Endothelial cell (in vitro differentiated cells): ENCODE measurements at regions not wholly inside any gene's neighbourhood (a gene's known extent, or its start where the extent isn't known, plus 50 kb on each side); places are given as distances from the start of the nearest gene placed in this dataset.
"Not testable (repeated sequence)": the region's sequence is repeated elsewhere in the genome, so short reads cannot be mapped to it uniquely, and the experiment has no call there.

Experiments
- DNase-seq: peaks from one replicate; pipeline ENCODE4 v3.0.0; 2021; ENCODE audit warnings: low spot score
- H3K27ac Mint-ChIP-seq: one replicate; pipeline ENCODE4 v1.8.0; 2021; ENCODE audit warnings: mixed read lengths, inconsistent platforms; ENCODE audit not compliant: unreplicated experiment
- H3K27me3 Mint-ChIP-seq: one replicate; pipeline ENCODE4 v1.8.0; 2021; ENCODE audit warnings: mild to moderate bottlenecking, moderate library complexity, mixed read lengths, inconsistent platforms; ENCODE audit not compliant: unreplicated experiment
- H3K36me3 Mint-ChIP-seq: one replicate; pipeline ENCODE4 v1.8.0; 2021; ENCODE audit warnings: mild to moderate bottlenecking, low read depth, mixed read lengths, inconsistent platforms; ENCODE audit not compliant: unreplicated experiment
- H3K4me1 Mint-ChIP-seq: one replicate; pipeline ENCODE4 v1.8.0; 2021; ENCODE audit warnings: mild to moderate bottlenecking, mixed read lengths, inconsistent platforms; ENCODE audit not compliant: unreplicated experiment
- H3K4me3 Mint-ChIP-seq: one replicate; pipeline ENCODE4 v1.8.0; 2021; ENCODE audit warnings: mild to moderate bottlenecking, mixed read lengths, inconsistent platforms; ENCODE audit not compliant: unreplicated experiment
- H3K9me3 Mint-ChIP-seq: one replicate; pipeline ENCODE4 v1.8.0; 2021; ENCODE audit warnings: mixed read lengths, inconsistent platforms; ENCODE audit not compliant: unreplicated experiment
- CTCF ChIP-seq: fragments of 200-600 bp; sonication (generic); IDR thresholded peaks from one replicate; pipeline ENCODE4 v1.5.0; 2021; ENCODE audit warnings: antibody characterized with exemption; ENCODE audit not compliant: unreplicated experiment

GRCh38 chr16:60611844-60612243 lies 1424.4 kb downstream of the CDH8 start:
- Mint-ChIP-seq H3K27ac (no peak overlapping the region), H3K4me1 (no peaks in the 10 kb centered on the region), H3K4me3 (no peak overlapping the region), H3K36me3 (no peaks in the 10 kb centered on the region), H3K27me3 (peaks cover 2% of the 10 kb centered on the region), H3K9me3 (no peaks in the 10 kb centered on the region)
- TF ChIP-seq CTCF: no peak
- DNase-seq: no peak

GRCh38 chr16:60608971-60609370 lies 1427.3 kb downstream of the CDH8 start:
- H3K27me3 Mint-ChIP-seq: no peaks in the 10 kb centered on the region
- no peak overlapping the region for H3K4me3 Mint-ChIP-seq
- H3K36me3 Mint-ChIP-seq: no peaks in the 10 kb centered on the region
- no peaks in the 10 kb centered on the region for H3K4me1 Mint-ChIP-seq
- H3K27ac Mint-ChIP-seq: no peak overlapping the region
- DNase-seq: no peak
- no peak for TF ChIP-seq CTCF
- no peaks in the 10 kb centered on the region for H3K9me3 Mint-ChIP-seq

GRCh38 chr16:60605652-60606051 lies 1430.6 kb downstream of the CDH8 start:
- not testable (repeated sequence) for H3K9me3 Mint-ChIP-seq, H3K27me3 Mint-ChIP-seq, H3K27ac Mint-ChIP-seq, H3K36me3 Mint-ChIP-seq, H3K4me3 Mint-ChIP-seq, H3K4me1 Mint-ChIP-seq, DNase-seq

- Mint-ChIP-seq H3K27ac (no peak overlapping the region), H3K36me3 (no peaks in the 10 kb centered on the region), H3K4me3 (no peak overlapping the region), H3K9me3 (no peaks in the 10 kb centered on the region), H3K4me1 (no peaks in the 10 kb centered on the region), H3K27me3 (no peaks in the 10 kb centered on the region)
- no peak for DNase-seq
- no peak for TF ChIP-seq CTCF
These were observed 1431.1 kb downstream of the CDH8 start for GRCh38 chr16:60605176-60605575.

- no peaks in the 10 kb centered on the region for H3K9me3 Mint-ChIP-seq
- DNase-seq: no peak
- no peaks in the 10 kb centered on the region for H3K36me3 Mint-ChIP-seq
- no peak overlapping the region for H3K4me3 Mint-ChIP-seq
- peaks cover 9% of the 10 kb centered on the region for H3K4me1 Mint-ChIP-seq
- H3K27me3 Mint-ChIP-seq: no peaks in the 10 kb centered on the region
- TF ChIP-seq CTCF: no peak
- H3K27ac Mint-ChIP-seq: no peak overlapping the region
These were observed 1449.7 kb downstream of the CDH8 start for GRCh38 chr16:60586493-60586892.

- Mint-ChIP-seq H3K4me3 (no peak overlapping the region), H3K27ac (no peak overlapping the region), H3K36me3 (no peaks in the 10 kb centered on the region), H3K27me3 (no peaks in the 10 kb centered on the region), H3K4me1 (peaks cover 9% of the 10 kb centered on the region), H3K9me3 (no peaks in the 10 kb centered on the region)
- no peak for DNase-seq
- TF ChIP-seq CTCF: no peak
These were observed 1453.7 kb downstream of the CDH8 start for GRCh38 chr16:60582528-60582927.
